ENCODE measurements at regions not wholly inside any gene's neighbourhood (a gene's known extent, or its start where the extent isn't known, plus 50 kb on each side); places are given as distances from the start of the nearest gene placed in this dataset.

DNA sequence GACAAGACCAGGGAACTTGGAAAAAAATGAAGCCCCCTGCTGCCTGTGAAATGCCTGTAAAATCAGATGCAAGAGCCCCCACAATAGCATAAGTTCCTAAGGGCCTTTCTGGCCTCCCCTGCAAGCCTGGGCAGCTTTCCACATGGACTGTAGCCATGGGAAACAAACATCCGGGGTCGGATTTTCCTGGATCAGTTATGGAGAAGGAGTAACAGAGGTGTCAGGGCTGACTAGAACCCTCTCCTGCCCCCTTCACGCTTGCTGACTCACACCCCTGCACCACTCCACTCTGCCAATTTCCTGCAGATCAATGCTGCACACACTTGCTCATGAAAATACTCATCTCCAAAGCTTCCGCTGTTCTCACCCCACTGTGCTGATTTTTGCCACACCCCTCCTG lies 258.6 kb downstream of the CBLN1 start:
- Histone ChIP-seq H3K4me1 (no peaks in the 10 kb centered on the region), H3K36me3 (ENCODE audit: insufficient read depth in 1 of 2, low read depth in 1 of 2) (no peaks in the 10 kb centered on the region), H3K27me3 (ENCODE audit: insufficient read depth in 3 of 3, low read length in 2 of 3) (peaks cover 0 to 18% (median 14%) of the 10 kb centered on the region in 3 donors), H3K9me3 (no peaks in the 10 kb centered on the region), H3K4me3 (no peak overlapping the region), H3K27ac (no peak overlapping the region)
- TF ChIP-seq, protein P1, sequence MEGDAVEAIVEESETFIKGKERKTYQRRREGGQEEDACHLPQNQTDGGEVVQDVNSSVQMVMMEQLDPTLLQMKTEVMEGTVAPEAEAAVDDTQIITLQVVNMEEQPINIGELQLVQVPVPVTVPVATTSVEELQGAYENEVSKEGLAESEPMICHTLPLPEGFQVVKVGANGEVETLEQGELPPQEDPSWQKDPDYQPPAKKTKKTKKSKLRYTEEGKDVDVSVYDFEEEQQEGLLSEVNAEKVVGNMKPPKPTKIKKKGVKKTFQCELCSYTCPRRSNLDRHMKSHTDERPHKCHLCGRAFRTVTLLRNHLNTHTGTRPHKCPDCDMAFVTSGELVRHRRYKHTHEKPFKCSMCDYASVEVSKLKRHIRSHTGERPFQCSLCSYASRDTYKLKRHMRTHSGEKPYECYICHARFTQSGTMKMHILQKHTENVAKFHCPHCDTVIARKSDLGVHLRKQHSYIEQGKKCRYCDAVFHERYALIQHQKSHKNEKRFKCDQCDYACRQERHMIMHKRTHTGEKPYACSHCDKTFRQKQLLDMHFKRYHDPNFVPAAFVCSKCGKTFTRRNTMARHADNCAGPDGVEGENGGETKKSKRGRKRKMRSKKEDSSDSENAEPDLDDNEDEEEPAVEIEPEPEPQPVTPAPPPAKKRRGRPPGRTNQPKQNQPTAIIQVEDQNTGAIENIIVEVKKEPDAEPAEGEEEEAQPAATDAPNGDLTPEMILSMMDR (IDR thresholded peaks at IDR 0.05) = no peak
- whole genome bisulfite sequencing, 3 donors = 17 to 22% (median 17%) methylated on average over 4 of the region's 4 CpGs
- ATAC-seq (no peak), DNase-seq (no peak)
- intact Hi-C loops (cut with DNase I) = loop anchor here in 1 of 2 donors (5.0 kb wide), 1 partner anchor 51 kb away; no protein-coding TSS in a partner anchor

DNA sequence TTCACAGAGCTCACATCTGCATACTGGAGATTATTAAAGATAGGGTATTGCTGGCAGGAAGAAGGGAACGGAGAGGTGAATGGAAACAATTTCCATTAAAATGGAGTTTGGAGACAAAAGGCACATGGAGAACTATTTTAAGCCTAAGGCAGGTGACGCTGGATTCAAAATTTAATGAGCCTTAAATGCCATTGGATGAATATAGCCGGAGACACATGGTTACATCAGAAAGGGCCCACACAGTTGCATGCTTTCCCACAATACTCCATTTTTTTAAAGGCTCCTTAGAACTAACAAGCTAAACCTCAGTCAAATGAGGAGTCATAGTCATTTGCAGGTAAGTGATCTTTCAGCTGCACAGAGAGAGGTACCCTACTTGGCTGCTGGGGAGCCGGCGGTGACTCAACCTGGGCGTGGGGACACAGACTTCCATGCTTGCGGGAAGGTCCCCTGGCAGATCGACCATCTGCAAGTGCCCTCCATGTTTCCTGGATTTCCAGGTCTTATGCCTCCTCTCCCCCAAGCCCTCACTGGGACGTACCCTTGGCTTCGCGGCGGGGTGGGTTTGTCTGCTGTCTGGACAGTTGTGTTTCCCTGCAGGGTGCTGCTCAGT lies 259.2 kb downstream of the CBLN1 start:
- H3K27me3 ChIP-seq (ENCODE audit: insufficient read depth in 3 of 3, low read length in 2 of 3) = peaks cover 0 to 20% (median 16%) of the 10 kb centered on the region in 3 donors
- no peak overlapping the region for H3K4me3 ChIP-seq
- intact Hi-C loops (cut with DNase I) = loop anchor here in 1 of 2 donors (5.0 kb wide), 1 partner anchor 50 kb away; no protein-coding TSS in a partner anchor
- TF ChIP-seq, protein P1 (IDR thresholded peaks at IDR 0.05) = no peak
- WGBS, 3 donors = 52 to 64% (median 60%) methylated on average over 12 of the region's 12 CpGs
- no peak overlapping the region for H3K27ac ChIP-seq
- no peaks in the 10 kb centered on the region for H3K4me1 ChIP-seq
- DNase-seq (no peak), ATAC-seq (no peak)
- no peaks in the 10 kb centered on the region for H3K9me3 ChIP-seq
- no peaks in the 10 kb centered on the region for H3K36me3 ChIP-seq (ENCODE audit: insufficient read depth in 1 of 2, low read depth in 1 of 2)

- Histone ChIP-seq H3K27ac (no peak overlapping the region), H3K4me1 (no peaks in the 10 kb centered on the region), H3K27me3 (ENCODE audit: insufficient read depth in 3 of 3, low read length in 2 of 3) (peaks cover 0 to 20% (median 17%) of the 10 kb centered on the region in 3 donors), H3K9me3 (no peaks in the 10 kb centered on the region), H3K4me3 (no peak overlapping the region), H3K36me3 (ENCODE audit: insufficient read depth in 1 of 2, low read depth in 1 of 2) (no peaks in the 10 kb centered on the region)
- WGBS, 3 donors = 17 to 23% (median 18%) methylated on average over 9 of the region's 9 CpGs
- ATAC-seq (no peak), DNase-seq (no peak)
- TF ChIP-seq, protein P1 (IDR thresholded peaks at IDR 0.05) = no peak
- intact Hi-C loops (cut with DNase I) = loop anchor here in 1 of 2 donors (5.0 kb wide), 1 partner anchor 49 kb away; no protein-coding TSS in a partner anchor
Measured at GRCh38 chr16:49021136-49021535, 260.5 kb downstream of the CBLN1 start.

GRCh38 chr16:49020436-49020835 lies 261.2 kb downstream of the CBLN1 start:
- Histone ChIP-seq H3K27me3 (ENCODE audit: insufficient read depth in 3 of 3, low read length in 2 of 3) (peaks cover 0 to 20% (median 17%) of the 10 kb centered on the region in 3 donors), H3K27ac (no peak overlapping the region), H3K4me3 (no peak overlapping the region), H3K9me3 (no peaks in the 10 kb centered on the region), H3K4me1 (no peaks in the 10 kb centered on the region), H3K36me3 (ENCODE audit: insufficient read depth in 1 of 2, low read depth in 1 of 2) (no peaks in the 10 kb centered on the region)
- WGBS, 3 donors = 37 to 44% (median 42%) methylated on average over 5 of the region's 5 CpGs
- intact Hi-C loops (cut with DNase I) = loop anchor here in 1 of 2 donors (5.0 kb wide), 1 partner anchor 48 kb away; no protein-coding TSS in a partner anchor
- TF ChIP-seq, protein P1 (IDR thresholded peaks at IDR 0.05) = no peak
- ATAC-seq = no peak
- no peak for DNase-seq

Data from psoas muscle (tissue), 7 donors.